ENCODE measurements at regions not wholly inside any gene's neighbourhood (a gene's known extent, or its start where the extent isn't known, plus 50 kb on each side); places are given as distances from the start of the nearest gene placed in this dataset.

- H3K36me3 Mint-ChIP-seq (ENCODE audit: low read depth), result no peaks in the 10 kb centered on the region
These were observed 177.0 kb downstream of the SNX10 start for GRCh38 chr7:26468625-26469024.

GRCh38 chr7:26469188-26469587 lies 177.5 kb downstream of the SNX10 start:
- no peak for TF ChIP-seq CTCF (IDR thresholded peaks at IDR 0.05; ENCODE audit: unreplicated experiment in 3 of 3)
- no peaks in the 10 kb centered on the region for H3K4me1 Mint-ChIP-seq

More at GRCh38 chr7:26468625-26469024, 177.0 kb downstream of the SNX10 start:
- H3K4me3 Mint-ChIP-seq, result no peak overlapping the region
- no peaks in the 10 kb centered on the region for H3K4me1 Mint-ChIP-seq
- no peak overlapping the region for H3K27ac Mint-ChIP-seq
- peaks cover 23% of the 10 kb centered on the region for H3K27me3 Mint-ChIP-seq (ENCODE audit: low read depth)
- H3K9me3 Mint-ChIP-seq, result no peaks in the 10 kb centered on the region
- no peak for TF ChIP-seq CTCF (IDR thresholded peaks at IDR 0.05; ENCODE audit: unreplicated experiment in 3 of 3)

GRCh38 chr7:26470691-26471090 lies 179.0 kb downstream of the SNX10 start:
- TF ChIP-seq CTCF (IDR thresholded peaks at IDR 0.05; ENCODE audit: unreplicated experiment in 3 of 3), result no peak
- peaks cover 23% of the 10 kb centered on the region for H3K27me3 Mint-ChIP-seq (ENCODE audit: low read depth)
- H3K4me3 Mint-ChIP-seq, result no peak overlapping the region
- no peaks in the 10 kb centered on the region for H3K9me3 Mint-ChIP-seq
- no peaks in the 10 kb centered on the region for H3K36me3 Mint-ChIP-seq (ENCODE audit: low read depth)
- H3K27ac Mint-ChIP-seq, result no peak overlapping the region
- no peaks in the 10 kb centered on the region for H3K4me1 Mint-ChIP-seq

More at GRCh38 chr7:26469188-26469587, 177.5 kb downstream of the SNX10 start:
- no peak overlapping the region for H3K4me3 Mint-ChIP-seq
- H3K27ac Mint-ChIP-seq, result no peak overlapping the region
- no peaks in the 10 kb centered on the region for H3K36me3 Mint-ChIP-seq (ENCODE audit: low read depth)
- peaks cover 23% of the 10 kb centered on the region for H3K27me3 Mint-ChIP-seq (ENCODE audit: low read depth)
- H3K9me3 Mint-ChIP-seq, result no peaks in the 10 kb centered on the region

GRCh38 chr7:26471306-26472075 lies 179.8 kb downstream of the SNX10 start:
- H3K27me3 Mint-ChIP-seq (ENCODE audit: low read depth), result peaks cover 29% of the 10 kb centered on the region
- H3K27ac Mint-ChIP-seq, result no peak overlapping the region
- H3K36me3 Mint-ChIP-seq (ENCODE audit: low read depth), result no peaks in the 10 kb centered on the region
- H3K9me3 Mint-ChIP-seq, result no peaks in the 10 kb centered on the region
- no peak for TF ChIP-seq CTCF (IDR thresholded peaks at IDR 0.05; ENCODE audit: unreplicated experiment in 3 of 3)
- H3K4me3 Mint-ChIP-seq, result no peak overlapping the region
- no peaks in the 10 kb centered on the region for H3K4me1 Mint-ChIP-seq

DNA sequence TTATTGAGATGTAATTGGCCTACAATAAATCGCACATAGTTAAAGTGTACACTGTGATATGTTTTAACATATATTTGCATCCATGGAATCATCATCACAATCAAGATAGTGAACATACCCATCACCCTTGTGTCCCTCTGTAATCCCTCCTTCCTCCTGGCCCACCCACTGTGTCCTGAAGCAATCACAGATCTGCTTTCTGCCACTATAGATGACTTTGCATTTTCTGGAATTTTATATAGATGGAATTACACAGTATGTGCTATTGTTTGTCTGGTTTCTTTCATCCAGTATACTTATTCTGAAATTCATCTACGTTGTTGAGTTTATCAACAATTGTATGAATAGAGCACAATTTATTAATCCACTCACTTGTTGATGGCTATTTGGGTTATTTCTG lies 181.3 kb downstream of the SNX10 start:
- no peak overlapping the region for H3K27ac Mint-ChIP-seq
- H3K27me3 Mint-ChIP-seq (ENCODE audit: low read depth), result peaks cover 30% of the 10 kb centered on the region
- TF ChIP-seq CTCF (IDR thresholded peaks at IDR 0.05; ENCODE audit: unreplicated experiment in 3 of 3), result no peak
- no peaks in the 10 kb centered on the region for H3K9me3 Mint-ChIP-seq
- no peaks in the 10 kb centered on the region for H3K4me1 Mint-ChIP-seq
- H3K36me3 Mint-ChIP-seq (ENCODE audit: low read depth), result no peaks in the 10 kb centered on the region
- no peak overlapping the region for H3K4me3 Mint-ChIP-seq

DNA sequence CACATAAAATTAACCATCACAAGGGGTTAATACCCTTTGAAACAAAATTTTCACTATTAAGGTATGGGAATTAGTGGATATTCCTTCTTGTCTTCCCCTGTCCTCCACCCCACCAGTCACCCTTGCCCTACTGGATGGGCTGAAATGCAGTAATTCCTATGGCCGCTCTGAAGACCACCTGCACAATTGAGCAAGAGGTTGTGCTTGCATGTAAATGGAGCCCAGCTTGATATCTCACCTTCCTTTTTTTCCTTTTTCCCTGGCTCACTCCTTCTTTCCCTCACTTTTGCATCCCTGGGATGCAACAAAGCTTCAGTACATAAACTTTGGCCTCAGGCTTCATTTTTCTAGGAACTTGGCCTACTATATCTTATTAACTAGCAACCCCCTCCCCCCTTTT lies 184.6 kb downstream of the SNX10 start:
- Mint-ChIP-seq H3K9me3 (no peaks in the 10 kb centered on the region), H3K36me3 (ENCODE audit: low read depth) (no peaks in the 10 kb centered on the region), H3K4me1 (no peaks in the 10 kb centered on the region), H3K4me3 (no peak overlapping the region), H3K27me3 (ENCODE audit: low read depth) (peaks cover 36% of the 10 kb centered on the region), H3K27ac (no peak overlapping the region)
- TF ChIP-seq CTCF (IDR thresholded peaks at IDR 0.05; ENCODE audit: unreplicated experiment in 3 of 3), result no peak
